DMS53 treated with DMSO at 0.1 percent for 48 hours (cell line): ENCODE measurements at regions not wholly inside any gene's neighbourhood (a gene's known extent, or its start where the extent isn't known, plus 50 kb on each side); places are given as distances from the start of the nearest gene placed in this dataset.

Source experiments
- DNase-seq: peaks from one replicate; lab custom pipeline; 2025; ENCODE audit not compliant: unreplicated experiment; lab: John Stamatoyannopoulos, UW

GRCh38 chr10:8527773-8528172, 473.3 kb downstream of the GATA3 start:
- DNase-seq, result no peak

GRCh38 chr10:8531116-8531515, 476.6 kb downstream of the GATA3 start:
- no peak for DNase-seq

GRCh38 chr10:8532647-8533046, 478.2 kb downstream of the GATA3 start:
- no peak for DNase-seq

- no peak for DNase-seq
Measured at GRCh38 chr10:8533462-8533861, 479.0 kb downstream of the GATA3 start.

- no peak for DNase-seq
Measured at GRCh38 chr10:8534096-8534495, 479.6 kb downstream of the GATA3 start.

- no peak for DNase-seq
Measured at GRCh38 chr10:8534891-8535290, 480.4 kb downstream of the GATA3 start.

- no peak for DNase-seq
Measured at GRCh38 chr10:8539056-8539455, 484.6 kb downstream of the GATA3 start.

- no peak for DNase-seq
Measured at GRCh38 chr10:8543361-8544056, 489.0 kb downstream of the GATA3 start.

- DNase-seq, result no peak
Measured at GRCh38 chr10:8544057-8544380, 489.5 kb downstream of the GATA3 start.

- DNase-seq, result no peak
Measured at GRCh38 chr10:8544500-8544899, 490.0 kb downstream of the GATA3 start.

GRCh38 chr10:8554574-8554973, 500.1 kb downstream of the GATA3 start:
- DNase-seq, result no peak

- DNase-seq, result no peak
Measured at GRCh38 chr10:8556321-8556720, 501.8 kb downstream of the GATA3 start.

- DNase-seq, result no peak
Measured at GRCh38 chr10:8563478-8563877, 509.0 kb downstream of the GATA3 start.

- no peak for DNase-seq
Measured at GRCh38 chr10:8566737-8567136, 512.2 kb downstream of the GATA3 start.

- no peak for DNase-seq
Measured at GRCh38 chr10:8568401-8568800, 513.9 kb downstream of the GATA3 start.

GRCh38 chr10:8575620-8576019, 521.1 kb downstream of the GATA3 start:
- no peak for DNase-seq

- DNase-seq, result no peak
Measured at GRCh38 chr10:8576281-8576680, 521.8 kb downstream of the GATA3 start.

GRCh38 chr10:8576911-8577310, 522.4 kb downstream of the GATA3 start:
- no peak for DNase-seq

GRCh38 chr10:8577686-8578085, 523.2 kb downstream of the GATA3 start:
- DNase-seq, result no peak

- no peak for DNase-seq
Measured at GRCh38 chr10:8581521-8582225, 527.2 kb downstream of the GATA3 start.

GRCh38 chr10:8583096-8583495, 528.6 kb downstream of the GATA3 start:
- no peak for DNase-seq

- no peak for DNase-seq
Measured at GRCh38 chr10:8584666-8585065, 530.2 kb downstream of the GATA3 start.

- no peak for DNase-seq
Measured at GRCh38 chr10:8586504-8586903, 532.0 kb downstream of the GATA3 start.
